ENCODE measurements at regions not wholly inside any gene's neighbourhood (a gene's known extent, or its start where the extent isn't known, plus 50 kb on each side); places are given as distances from the start of the nearest gene placed in this dataset.
A peak's percentile ranks its signal among the peaks of the same experiment; 100 is the strongest.

- TF ChIP-seq, protein P1, sequence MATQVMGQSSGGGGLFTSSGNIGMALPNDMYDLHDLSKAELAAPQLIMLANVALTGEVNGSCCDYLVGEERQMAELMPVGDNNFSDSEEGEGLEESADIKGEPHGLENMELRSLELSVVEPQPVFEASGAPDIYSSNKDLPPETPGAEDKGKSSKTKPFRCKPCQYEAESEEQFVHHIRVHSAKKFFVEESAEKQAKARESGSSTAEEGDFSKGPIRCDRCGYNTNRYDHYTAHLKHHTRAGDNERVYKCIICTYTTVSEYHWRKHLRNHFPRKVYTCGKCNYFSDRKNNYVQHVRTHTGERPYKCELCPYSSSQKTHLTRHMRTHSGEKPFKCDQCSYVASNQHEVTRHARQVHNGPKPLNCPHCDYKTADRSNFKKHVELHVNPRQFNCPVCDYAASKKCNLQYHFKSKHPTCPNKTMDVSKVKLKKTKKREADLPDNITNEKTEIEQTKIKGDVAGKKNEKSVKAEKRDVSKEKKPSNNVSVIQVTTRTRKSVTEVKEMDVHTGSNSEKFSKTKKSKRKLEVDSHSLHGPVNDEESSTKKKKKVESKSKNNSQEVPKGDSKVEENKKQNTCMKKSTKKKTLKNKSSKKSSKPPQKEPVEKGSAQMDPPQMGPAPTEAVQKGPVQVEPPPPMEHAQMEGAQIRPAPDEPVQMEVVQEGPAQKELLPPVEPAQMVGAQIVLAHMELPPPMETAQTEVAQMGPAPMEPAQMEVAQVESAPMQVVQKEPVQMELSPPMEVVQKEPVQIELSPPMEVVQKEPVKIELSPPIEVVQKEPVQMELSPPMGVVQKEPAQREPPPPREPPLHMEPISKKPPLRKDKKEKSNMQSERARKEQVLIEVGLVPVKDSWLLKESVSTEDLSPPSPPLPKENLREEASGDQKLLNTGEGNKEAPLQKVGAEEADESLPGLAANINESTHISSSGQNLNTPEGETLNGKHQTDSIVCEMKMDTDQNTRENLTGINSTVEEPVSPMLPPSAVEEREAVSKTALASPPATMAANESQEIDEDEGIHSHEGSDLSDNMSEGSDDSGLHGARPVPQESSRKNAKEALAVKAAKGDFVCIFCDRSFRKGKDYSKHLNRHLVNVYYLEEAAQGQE (IDR thresholded peaks at IDR 0.05), result no peak
- no peak for TF ChIP-seq HNF4A (conservative IDR thresholded peaks at IDR 0.05)
- peak; percentile 67 for TF ChIP-seq SP1 (IDR thresholded peaks at IDR 0.05)
- TF ChIP-seq GABPA (IDR thresholded peaks at IDR 0.05 in 1 of 2, conservative IDR thresholded peaks at IDR 0.05 in 1 of 2), result no peak
- TF ChIP-seq FOXA2 (IDR thresholded peaks at IDR 0.05), result no peak
- TF ChIP-seq, protein P2, sequence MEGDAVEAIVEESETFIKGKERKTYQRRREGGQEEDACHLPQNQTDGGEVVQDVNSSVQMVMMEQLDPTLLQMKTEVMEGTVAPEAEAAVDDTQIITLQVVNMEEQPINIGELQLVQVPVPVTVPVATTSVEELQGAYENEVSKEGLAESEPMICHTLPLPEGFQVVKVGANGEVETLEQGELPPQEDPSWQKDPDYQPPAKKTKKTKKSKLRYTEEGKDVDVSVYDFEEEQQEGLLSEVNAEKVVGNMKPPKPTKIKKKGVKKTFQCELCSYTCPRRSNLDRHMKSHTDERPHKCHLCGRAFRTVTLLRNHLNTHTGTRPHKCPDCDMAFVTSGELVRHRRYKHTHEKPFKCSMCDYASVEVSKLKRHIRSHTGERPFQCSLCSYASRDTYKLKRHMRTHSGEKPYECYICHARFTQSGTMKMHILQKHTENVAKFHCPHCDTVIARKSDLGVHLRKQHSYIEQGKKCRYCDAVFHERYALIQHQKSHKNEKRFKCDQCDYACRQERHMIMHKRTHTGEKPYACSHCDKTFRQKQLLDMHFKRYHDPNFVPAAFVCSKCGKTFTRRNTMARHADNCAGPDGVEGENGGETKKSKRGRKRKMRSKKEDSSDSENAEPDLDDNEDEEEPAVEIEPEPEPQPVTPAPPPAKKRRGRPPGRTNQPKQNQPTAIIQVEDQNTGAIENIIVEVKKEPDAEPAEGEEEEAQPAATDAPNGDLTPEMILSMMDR (IDR thresholded peaks at IDR 0.05; ENCODE audit: low read depth, low read length, missing input control), result no peak
- no peak for TF ChIP-seq EGR1 (IDR thresholded peaks at IDR 0.05; ENCODE audit: low read depth in 2 of 2)
- no peak for TF ChIP-seq YY1 (IDR thresholded peaks at IDR 0.05)
- TF ChIP-seq TAF1 (conservative IDR thresholded peaks at IDR 0.05), result no peak
Observed at GRCh38 chr3:8436661-8437287, 64.8 kb upstream of the LMCD1 start (continued).

DNA sequence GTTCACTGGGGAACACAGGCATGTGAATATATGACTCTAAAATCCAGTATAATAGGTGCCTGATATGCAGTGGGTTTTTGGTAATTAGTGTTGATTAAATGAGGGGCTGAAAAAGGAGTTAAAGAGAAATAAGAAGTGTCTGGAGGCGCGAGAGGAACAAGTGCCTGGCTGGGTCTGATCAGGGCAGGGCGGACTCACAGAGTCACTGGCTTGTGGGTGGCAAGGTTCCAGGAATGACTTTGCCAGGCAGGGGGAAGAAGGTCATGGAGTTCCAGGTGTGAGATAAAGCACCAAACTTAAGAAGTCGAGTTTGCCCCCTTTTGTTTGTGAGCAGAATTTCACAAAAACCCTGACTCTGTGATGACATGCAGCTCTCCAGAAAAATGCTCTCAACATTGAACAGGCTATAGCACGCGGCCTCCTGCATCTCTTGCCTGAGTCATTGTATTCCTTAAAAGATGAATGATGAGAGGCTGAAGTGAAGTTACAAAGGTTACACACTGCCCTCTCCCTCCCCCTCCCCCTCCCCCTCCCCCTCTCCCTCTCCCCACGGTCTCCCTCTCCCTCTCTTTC lies 63.0 kb upstream of the LMCD1 start:
- Histone ChIP-seq H3K27ac (ENCODE audit: low read depth in 1 of 2, low read length in 2 of 2) (no peak overlapping the region), H3K4me3 (ENCODE audit: low read depth in 1 of 3, low read length in 3 of 3) (no peak overlapping the region), H3K9ac (ENCODE audit: low read depth in 1 of 2, low read length in 2 of 2) (no peak overlapping the region), H3K27me3 (ENCODE audit: control insufficient read depth in 4 of 4, insufficient read depth in 4 of 4, low read length in 3 of 4) (no peaks in the 10 kb centered on the region), H3K4me1 (ENCODE audit: control insufficient read depth in 4 of 4, insufficient read depth in 4 of 4, low read length in 3 of 4) (peaks cover 0 to 10% (median 3%) of the 10 kb centered on the region in 4 donors), H3K9me3 (ENCODE audit: control insufficient read depth in 4 of 4, low read length in 3 of 4) (no peaks in the 10 kb centered on the region), H3K36me3 (ENCODE audit: control insufficient read depth in 4 of 4, insufficient read depth in 3 of 4, low read depth in 1 of 4, low read length in 3 of 4) (no peaks in the 10 kb centered on the region)
- no peak for DNase-seq (ENCODE audit: low spot score)
- WGBS, result 90% methylated on average over 7 of the region's 7 CpGs
- TF ChIP-seq HNF4A (conservative IDR thresholded peaks at IDR 0.05), result no peak
- TF ChIP-seq HNF4G (IDR thresholded peaks at IDR 0.05), result no peak
- TF ChIP-seq YY1 (IDR thresholded peaks at IDR 0.05), result no peak
- TF ChIP-seq, protein P3, sequence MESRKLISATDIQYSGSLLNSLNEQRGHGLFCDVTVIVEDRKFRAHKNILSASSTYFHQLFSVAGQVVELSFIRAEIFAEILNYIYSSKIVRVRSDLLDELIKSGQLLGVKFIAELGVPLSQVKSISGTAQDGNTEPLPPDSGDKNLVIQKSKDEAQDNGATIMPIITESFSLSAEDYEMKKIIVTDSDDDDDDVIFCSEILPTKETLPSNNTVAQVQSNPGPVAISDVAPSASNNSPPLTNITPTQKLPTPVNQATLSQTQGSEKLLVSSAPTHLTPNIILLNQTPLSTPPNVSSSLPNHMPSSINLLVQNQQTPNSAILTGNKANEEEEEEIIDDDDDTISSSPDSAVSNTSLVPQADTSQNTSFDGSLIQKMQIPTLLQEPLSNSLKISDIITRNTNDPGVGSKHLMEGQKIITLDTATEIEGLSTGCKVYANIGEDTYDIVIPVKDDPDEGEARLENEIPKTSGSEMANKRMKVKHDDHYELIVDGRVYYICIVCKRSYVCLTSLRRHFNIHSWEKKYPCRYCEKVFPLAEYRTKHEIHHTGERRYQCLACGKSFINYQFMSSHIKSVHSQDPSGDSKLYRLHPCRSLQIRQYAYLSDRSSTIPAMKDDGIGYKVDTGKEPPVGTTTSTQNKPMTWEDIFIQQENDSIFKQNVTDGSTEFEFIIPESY (IDR thresholded peaks at IDR 0.05), result no peak
- TF ChIP-seq, protein P2 (IDR thresholded peaks at IDR 0.05; ENCODE audit: low read depth, low read length, missing input control), result no peak
- no peak for TF ChIP-seq SP1 (IDR thresholded peaks at IDR 0.05)
- TF ChIP-seq, protein P1 (IDR thresholded peaks at IDR 0.05), result no peak
- no peak for TF ChIP-seq RAD21 (IDR thresholded peaks at IDR 0.05)
- no peak for TF ChIP-seq ATF3 (IDR thresholded peaks at IDR 0.05)
- TF ChIP-seq EGR1 (IDR thresholded peaks at IDR 0.05; ENCODE audit: low read depth in 2 of 2), result no peak
- TF ChIP-seq MAX (IDR thresholded peaks at IDR 0.05), result no peak
- TF ChIP-seq GABPA (IDR thresholded peaks at IDR 0.05 in 1 of 2, conservative IDR thresholded peaks at IDR 0.05 in 1 of 2), result no peak
- TF ChIP-seq TAF1 (conservative IDR thresholded peaks at IDR 0.05), result no peak
- TF ChIP-seq JUND (IDR thresholded peaks at IDR 0.05), result no peak
- no peak for TF ChIP-seq FOXA1 (IDR thresholded peaks at IDR 0.05)
- no peak for TF ChIP-seq RXRA (IDR thresholded peaks at IDR 0.05)
- TF ChIP-seq FOXA2 (IDR thresholded peaks at IDR 0.05), result no peak
- no peak for TF ChIP-seq NR2F2 (IDR thresholded peaks at IDR 0.05)
